Liver (tissue), 8 donors: ENCODE measurements at regions not wholly inside any gene's neighbourhood (a gene's known extent, or its start where the extent isn't known, plus 50 kb on each side); places are given as distances from the start of the nearest gene placed in this dataset.

ENCODE experiments used
- DNase-seq: peaks from one replicate; pipeline ENCODE4 v3.0.0-alpha.2; 2017; ENCODE audit warnings: low spot score
- H3K27ac ChIP-seq, 2 donors: one replicate each; pipeline ENCODE4 v1.7.0; 2013; ENCODE audit warnings: inconsistent platforms in 2 of 2, low read length in 2 of 2, control low read depth in 1 of 2, low read depth in 1 of 2, mild to moderate bottlenecking in 1 of 2
- H3K27me3 ChIP-seq, 4 donors: one replicate each; pipeline versions ENCODE4 v1.6.1 to v1.7.0; 2013; ENCODE audit warnings: low read length in 3 of 4, inconsistent platforms in 1 of 4, mild to moderate bottlenecking in 1 of 4, moderate library complexity in 1 of 4; ENCODE audit not compliant: control insufficient read depth in 4 of 4, insufficient read depth in 4 of 4
- H3K36me3 ChIP-seq, 4 donors: one replicate each; pipeline versions ENCODE4 v1.6.1 to v1.7.0; 2013; ENCODE audit warnings: low read length in 3 of 4, mild to moderate bottlenecking in 3 of 4, low read depth in 1 of 4, moderate library complexity in 1 of 4; ENCODE audit not compliant: control insufficient read depth in 4 of 4, insufficient read depth in 3 of 4
- H3K4me1 ChIP-seq, 4 donors: one replicate each; pipeline versions ENCODE4 v1.6.1 to v1.7.0; 2013; ENCODE audit warnings: low read length in 3 of 4, mild to moderate bottlenecking in 3 of 4, moderate library complexity in 1 of 4; ENCODE audit not compliant: control insufficient read depth in 4 of 4, insufficient read depth in 4 of 4
- H3K4me3 ChIP-seq, 3 donors: one replicate each; pipeline versions ENCODE4 v1.6.1 to v1.7.0; 2013; ENCODE audit warnings: low read length in 3 of 3, control low read depth in 1 of 3, low read depth in 1 of 3, mild to moderate bottlenecking in 1 of 3
- H3K9ac ChIP-seq, 2 donors: one replicate each; pipeline ENCODE4 v1.7.0; 2013; ENCODE audit warnings: low read length in 2 of 2, mild to moderate bottlenecking in 2 of 2, moderate library complexity in 2 of 2, control low read depth in 1 of 2, low read depth in 1 of 2
- H3K9me3 ChIP-seq, 4 donors: one replicate each; pipeline versions ENCODE4 v1.6.1 to v1.7.0; 2013; ENCODE audit warnings: low read length in 3 of 4; ENCODE audit not compliant: control insufficient read depth in 4 of 4
- ATF3 ChIP-seq: IDR thresholded peaks from 2 replicates; pipeline ENCODE4 v1.6.1; 2016; ENCODE audit warnings: antibody characterized with exemption
- CTCF ChIP-seq: fragments of 150-350 bp; IDR thresholded peaks from 2 replicates; pipeline ENCODE4 v1.5.1; 2017; ENCODE audit warnings: improper control_type of control experiment, low read depth, low read length; ENCODE audit not compliant: missing input control
- EGR1 ChIP-seq, 2 donors: IDR thresholded peaks; 2 replicates each; pipeline ENCODE4 v1.6.1; 2016 to 2018; ENCODE audit warnings: antibody characterized with exemption in 2 of 2, low read depth in 2 of 2
- FOXA1 ChIP-seq: IDR thresholded peaks from 2 replicates; pipeline ENCODE4 v1.6.1; 2016; ENCODE audit warnings: antibody characterized with exemption
- FOXA2 ChIP-seq: IDR thresholded peaks from 2 replicates; pipeline ENCODE4 v1.6.1; 2016; ENCODE audit warnings: antibody characterized with exemption
- GABPA ChIP-seq, 2 donors: IDR thresholded peaks in 1 of 2; conservative IDR thresholded peaks in 1 of 2; 2 replicates each; pipeline ENCODE4 v1.6.1; 2016; ENCODE audit warnings: antibody characterized with exemption in 2 of 2, mild to moderate bottlenecking in 1 of 2, moderate library complexity in 1 of 2
- HNF4A ChIP-seq, 2 donors: conservative IDR thresholded peaks; 2 replicates each; pipeline ENCODE4 v1.6.1; 2016; ENCODE audit warnings: antibody characterized with exemption in 2 of 2, mild to moderate bottlenecking in 2 of 2
- HNF4G ChIP-seq: IDR thresholded peaks from 2 replicates; pipeline ENCODE4 v1.6.1; 2016; ENCODE audit warnings: antibody characterized with exemption
- JUND ChIP-seq, 2 donors: IDR thresholded peaks; 2 replicates each; pipeline ENCODE4 v1.6.1; 2016; ENCODE audit warnings: antibody characterized with exemption in 2 of 2
- MAX ChIP-seq: IDR thresholded peaks from 2 replicates; pipeline ENCODE4 v1.6.1; 2016; ENCODE audit warnings: antibody characterized with exemption
- NR2F2 ChIP-seq: IDR thresholded peaks from 2 replicates; pipeline ENCODE4 v1.6.1; 2016; ENCODE audit warnings: antibody characterized with exemption
- RAD21 ChIP-seq, 2 donors: IDR thresholded peaks; 2 replicates each; pipeline ENCODE4 v1.6.1; 2016; ENCODE audit warnings: antibody characterized with exemption in 2 of 2, mild to moderate bottlenecking in 2 of 2
- REST ChIP-seq: IDR thresholded peaks from 2 replicates; pipeline ENCODE4 v1.6.1; 2016; ENCODE audit warnings: antibody characterized with exemption, mild to moderate bottlenecking
- RXRA ChIP-seq, 2 donors: IDR thresholded peaks; 2 replicates each; pipeline ENCODE4 v1.6.1; 2017 to 2018; ENCODE audit warnings: antibody characterized with exemption in 2 of 2, mild to moderate bottlenecking in 1 of 2
- SP1 ChIP-seq: IDR thresholded peaks from 2 replicates; pipeline ENCODE4 v1.6.1; 2018; ENCODE audit warnings: antibody characterized with exemption, mild to moderate bottlenecking
- TAF1 ChIP-seq: conservative IDR thresholded peaks from 2 replicates; pipeline ENCODE4 v1.6.1; 2016; ENCODE audit warnings: antibody characterized with exemption, mild to moderate bottlenecking
- YY1 ChIP-seq: IDR thresholded peaks from 2 replicates; pipeline ENCODE4 v1.6.1; 2016; ENCODE audit warnings: antibody characterized with exemption, mild to moderate bottlenecking
- ZBTB33 ChIP-seq: IDR thresholded peaks from 2 replicates; pipeline ENCODE4 v1.6.1; 2016; ENCODE audit warnings: antibody characterized with exemption
- WGBS: extraction: QIAGEN DNeasy Blood & Tissue Kit; methylation state at CpG from one replicate; pipeline ENCODE4 v1.1.7; 2013; 5-methylcytosine and 5-hydroxymethylcytosine counted together
- donor health status: healthy.
- donor health status: healthy.
- donor health status: healthy.
- donor health status: healthy.
- donor health status: healthy.

GRCh38 chr5:133662578-133662977, 50.2 kb upstream of the FSTL4 start:
- H3K4me1 ChIP-seq = no peaks in the 10 kb centered on the region
- 61% methylated on average over 4 of the region's 4 CpGs for WGBS
- no peak overlapping the region for H3K4me3 ChIP-seq
- H3K9ac ChIP-seq = no peak overlapping the region
- H3K9me3 ChIP-seq = no peaks in the 10 kb centered on the region
- TF ChIP-seq ZBTB33 = no peak
- TF ChIP-seq FOXA2 = no peak
- TF ChIP-seq YY1 = no peak
- TF ChIP-seq SP1 = no peak
- no peak for TF ChIP-seq FOXA1
- TF ChIP-seq JUND (IDR thresholded peaks at IDR 0.05) = no peak
- TF ChIP-seq HNF4A (conservative IDR thresholded peaks at IDR 0.05) = no peak
- TF ChIP-seq GABPA (IDR thresholded peaks at IDR 0.05 in 1 of 2, conservative IDR thresholded peaks at IDR 0.05 in 1 of 2) = no peak
- TF ChIP-seq RXRA (IDR thresholded peaks at IDR 0.05) = no peak
- no peak for TF ChIP-seq HNF4G
- no peak for TF ChIP-seq EGR1 (IDR thresholded peaks at IDR 0.05; ENCODE audit: low read depth in 2 of 2)
- no peak for TF ChIP-seq ATF3
- TF ChIP-seq CTCF = no peak
- no peak for TF ChIP-seq MAX
- TF ChIP-seq RAD21 (IDR thresholded peaks at IDR 0.05) = no peak
- no peak for TF ChIP-seq REST
- no peak for TF ChIP-seq TAF1
- TF ChIP-seq NR2F2 = no peak
- no peaks in the 10 kb centered on the region for H3K36me3 ChIP-seq
- no peak overlapping the region for H3K27ac ChIP-seq
- DNase-seq = peak; percentile 13
- H3K27me3 ChIP-seq = no peaks in the 10 kb centered on the region
